Upper lobe of right lung (tissue), 1 donor: ENCODE measurements at regions not wholly inside any gene's neighbourhood (a gene's known extent, or its start where the extent isn't known, plus 50 kb on each side); places are given as distances from the start of the nearest gene placed in this dataset.
"Not testable (repeated sequence)": the region's sequence is repeated elsewhere in the genome, so short reads cannot be mapped to it uniquely, and the experiment has no call there.

Experiments
- ATAC-seq: fragments of 200-7000 bp; cut with Tn5 transposase; one replicate; pipeline ENCODE4 v1.9.1; 2020; ENCODE audit warnings: mild to moderate bottlenecking, moderate library complexity
- DNase-seq: peaks from one replicate; pipeline ENCODE4 v3.0.0-alpha.2; 2020
- H3K27ac ChIP-seq: fragments of 200-600 bp; one replicate; pipeline ENCODE4 v1.8.0; 2022
- H3K27me3 ChIP-seq: fragments of 200-600 bp; one replicate; pipeline ENCODE4 v1.8.0; 2022; ENCODE audit warnings: mild to moderate bottlenecking
- H3K36me3 ChIP-seq: fragments of 200-600 bp; one replicate; pipeline ENCODE4 v1.8.0; 2022
- H3K4me1 ChIP-seq: fragments of 200-600 bp; one replicate; pipeline ENCODE4 v1.8.0; 2022
- H3K4me3 ChIP-seq: fragments of 200-600 bp; one replicate; pipeline ENCODE4 v1.8.0; 2022; ENCODE audit warnings: mild to moderate bottlenecking
- H3K9me3 ChIP-seq: fragments of 200-600 bp; one replicate; pipeline ENCODE4 v1.8.0; 2022
- CTCF ChIP-seq: fragments of 200-600 bp; IDR thresholded peaks from one replicate; pipeline ENCODE4 v1.8.0; 2022; ENCODE audit warnings: antibody characterized with exemption
- intact Hi-C: fragments of 100-400 bp; cut with DNase I; formaldehyde crosslinking; loops from one replicate; pipeline ENCODE4 v1.11.0; 2022
- donor health status: DM: no; HTN: yes; CAD: no; lungs with severe emphysema.

- ATAC-seq, H3K36me3 ChIP-seq, H3K27me3 ChIP-seq, H3K27ac ChIP-seq, H3K9me3 ChIP-seq, H3K4me1 ChIP-seq, DNase-seq, H3K4me3 ChIP-seq, intact Hi-C loops: not testable (repeated sequence)
Observed at GRCh38 chrX:31014474-31014873, 57.4 kb downstream of the FTHL17 start.

GRCh38 chrX:31012509-31013025, 59.3 kb downstream of the FTHL17 start:
- TF ChIP-seq CTCF = no peak
- intact Hi-C loops = no loop called here
- no peak for DNase-seq

GRCh38 chrX:31007321-31007720, 64.5 kb downstream of the FTHL17 start:
- no peak for ATAC-seq

More at GRCh38 chrX:31012509-31013025, 59.3 kb downstream of the FTHL17 start:
- Histone ChIP-seq H3K27ac (no peak overlapping the region), H3K27me3 (no peaks in the 10 kb centered on the region), H3K4me3 (no peak overlapping the region), H3K4me1 (no peaks in the 10 kb centered on the region), H3K9me3 (no peaks in the 10 kb centered on the region), H3K36me3 (no peaks in the 10 kb centered on the region)
- ATAC-seq = no peak

GRCh38 chrX:31006027-31006426, 65.8 kb downstream of the FTHL17 start:
- ATAC-seq = no peak
- intact Hi-C loops = no loop called here

More at GRCh38 chrX:31007321-31007720, 64.5 kb downstream of the FTHL17 start:
- no peaks in the 10 kb centered on the region for H3K27me3 ChIP-seq
- no peaks in the 10 kb centered on the region for H3K36me3 ChIP-seq
- H3K4me3 ChIP-seq = no peak overlapping the region
- TF ChIP-seq CTCF = no peak
- H3K9me3 ChIP-seq = no peaks in the 10 kb centered on the region
- no peak for DNase-seq
- H3K4me1 ChIP-seq = no peaks in the 10 kb centered on the region
- intact Hi-C loops = no loop called here
- no peak overlapping the region for H3K27ac ChIP-seq

GRCh38 chrX:30997411-30997810, 74.4 kb downstream of the FTHL17 start:
- intact Hi-C loops = no loop called here
- no peak for DNase-seq
- no peak for TF ChIP-seq CTCF

More at GRCh38 chrX:31006027-31006426, 65.8 kb downstream of the FTHL17 start:
- TF ChIP-seq CTCF = no peak
- H3K36me3 ChIP-seq = no peaks in the 10 kb centered on the region
- no peaks in the 10 kb centered on the region for H3K4me1 ChIP-seq
- no peak overlapping the region for H3K4me3 ChIP-seq
- H3K27me3 ChIP-seq = no peaks in the 10 kb centered on the region
- no peak for DNase-seq
- no peaks in the 10 kb centered on the region for H3K9me3 ChIP-seq
- no peak overlapping the region for H3K27ac ChIP-seq

GRCh38 chrX:30995705-30996104, 76.1 kb downstream of the FTHL17 start:
- no peak for DNase-seq
- no peak for ATAC-seq
- TF ChIP-seq CTCF = no peak
- no peak overlapping the region for H3K4me3 ChIP-seq
- no peak overlapping the region for H3K27ac ChIP-seq
- intact Hi-C loops = no loop called here
- no peaks in the 10 kb centered on the region for H3K36me3 ChIP-seq
- H3K9me3 ChIP-seq = no peaks in the 10 kb centered on the region
- no peaks in the 10 kb centered on the region for H3K4me1 ChIP-seq
- no peaks in the 10 kb centered on the region for H3K27me3 ChIP-seq

More at GRCh38 chrX:30997411-30997810, 74.4 kb downstream of the FTHL17 start:
- Histone ChIP-seq H3K27me3 (no peaks in the 10 kb centered on the region), H3K4me3 (no peak overlapping the region), H3K4me1 (no peaks in the 10 kb centered on the region), H3K9me3 (no peaks in the 10 kb centered on the region), H3K36me3 (no peaks in the 10 kb centered on the region), H3K27ac (no peak overlapping the region)
- ATAC-seq = no peak
